ENCODE measurements at regions not wholly inside any gene's neighbourhood (a gene's known extent, or its start where the extent isn't known, plus 50 kb on each side); places are given as distances from the start of the nearest gene placed in this dataset.

- TF ChIP-seq ZNF274 (IDR thresholded peaks at IDR 0.05; ENCODE audit: low read depth, low read length) = no peak
- no peak for TF ChIP-seq YY1 (IDR thresholded peaks at IDR 0.05; ENCODE audit: insufficient read depth, insufficient read length)
Observed at GRCh38 chr4:17163156-17163771, 264.8 kb upstream of the LDB2 start.
